NCI-H2227 treated with DMSO at 0.1 percent for 48 hours (cell line): ENCODE measurements at regions not wholly inside any gene's neighbourhood (a gene's known extent, or its start where the extent isn't known, plus 50 kb on each side); places are given as distances from the start of the nearest gene placed in this dataset.
A peak's percentile ranks its signal among the peaks of the same experiment; 100 is the strongest.
"Not testable (repeated sequence)": the region's sequence is repeated elsewhere in the genome, so short reads cannot be mapped to it uniquely, and the experiment has no call there.

Source experiments
- DNase-seq: peaks from one replicate; lab custom pipeline; 2025; lab: John Stamatoyannopoulos, UW

DNA sequence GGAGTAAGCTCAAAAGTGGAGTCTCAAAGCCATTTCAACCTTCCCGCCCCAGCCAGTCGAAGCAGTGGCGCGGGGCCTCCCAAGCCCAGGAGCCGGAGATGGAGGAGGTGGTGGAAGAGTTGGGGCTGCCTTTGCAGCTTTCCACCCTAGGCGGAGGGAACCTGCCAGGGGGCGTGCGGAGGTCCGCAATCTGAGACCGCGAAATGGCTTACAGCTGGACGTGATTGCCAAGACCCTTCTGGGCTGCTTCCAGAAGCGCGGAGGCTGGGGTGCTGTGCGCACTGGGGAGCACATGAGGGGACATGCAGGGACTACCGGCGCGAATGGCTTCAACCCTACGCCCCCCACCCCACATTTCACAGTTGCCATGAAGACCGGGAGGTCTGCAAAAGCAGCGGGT, 86.2 kb downstream of the PRR15 start:
- no peak for DNase-seq

DNA sequence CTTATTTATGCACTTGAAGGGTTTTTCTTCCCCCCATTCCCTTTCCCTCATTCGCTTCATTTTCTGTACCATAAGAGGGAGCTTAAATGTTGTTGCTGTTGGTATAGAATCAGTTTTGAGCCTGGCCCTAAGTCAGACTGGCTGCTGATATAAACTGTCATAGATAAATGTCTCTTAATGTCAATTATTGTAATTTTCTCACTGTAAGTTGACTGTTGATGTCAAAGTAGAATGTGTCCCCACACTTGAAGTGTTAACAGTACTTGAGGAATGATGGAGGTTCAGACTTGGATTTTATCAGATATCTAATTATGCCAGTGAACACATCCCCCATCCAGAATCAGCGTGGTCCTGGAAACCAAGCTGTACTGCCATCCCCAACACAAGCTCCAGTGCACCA, 87.8 kb downstream of the PRR15 start:
- DNase-seq = no peak

DNA sequence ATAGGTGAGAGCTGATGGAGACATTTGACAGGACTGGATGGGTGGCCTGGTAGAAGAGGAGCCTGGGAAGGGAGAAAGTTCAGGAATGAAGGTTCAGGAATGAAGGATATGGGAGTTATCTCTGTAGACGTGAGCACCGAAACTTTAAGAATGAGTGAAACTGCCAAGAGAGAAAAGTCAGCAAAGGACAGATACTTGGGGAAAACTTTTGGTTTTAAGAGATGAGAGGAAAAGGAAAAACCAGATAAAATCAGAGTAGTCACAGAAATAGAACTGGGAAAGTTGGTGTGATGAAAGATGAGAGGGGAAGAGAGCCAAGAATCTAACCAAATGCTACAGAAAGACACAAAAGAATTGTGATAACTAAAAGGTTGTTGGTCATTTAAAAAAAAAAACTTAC, 88.9 kb downstream of the PRR15 start:
- DNase-seq = no peak

DNA sequence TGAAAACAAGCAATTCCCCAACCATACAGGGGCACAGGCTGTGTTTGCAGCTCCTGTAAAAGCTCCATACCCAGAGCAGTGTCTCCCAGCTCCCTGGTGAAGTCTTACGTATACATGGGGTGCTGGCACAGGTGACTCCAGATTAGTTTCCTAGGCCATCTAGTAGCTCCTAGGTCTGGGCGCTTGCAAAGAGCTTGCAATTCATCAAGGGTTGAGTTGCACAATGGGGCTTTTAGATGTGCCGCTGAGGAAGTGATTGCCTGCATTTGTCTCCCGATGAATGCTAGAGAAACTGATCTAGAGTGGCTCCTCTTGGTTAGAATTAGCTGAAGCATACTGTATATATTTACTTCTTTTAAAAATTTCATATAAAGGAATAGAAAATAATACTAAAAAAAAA, 90.7 kb downstream of the PRR15 start:
- not testable (repeated sequence) for DNase-seq

DNA sequence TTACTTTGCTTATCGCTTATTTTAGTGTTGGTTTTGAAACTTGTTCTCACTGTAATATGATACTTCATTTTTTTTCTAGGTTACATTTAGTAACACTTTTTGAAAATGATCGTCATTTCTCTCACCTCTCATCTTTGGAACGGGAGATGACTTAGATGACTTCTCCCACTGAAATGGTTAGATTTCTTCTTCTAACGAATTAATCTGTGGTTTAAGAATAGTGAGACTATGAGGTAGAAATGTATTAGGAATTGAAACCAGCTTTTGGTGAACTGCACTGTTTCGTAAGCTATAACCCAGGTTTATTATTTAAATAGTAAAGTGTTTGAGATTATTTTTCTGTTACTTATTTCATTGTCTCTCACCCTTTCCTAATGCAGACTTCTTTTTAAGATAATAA, 93.7 kb downstream of the PRR15 start:
- DNase-seq = no peak

DNA sequence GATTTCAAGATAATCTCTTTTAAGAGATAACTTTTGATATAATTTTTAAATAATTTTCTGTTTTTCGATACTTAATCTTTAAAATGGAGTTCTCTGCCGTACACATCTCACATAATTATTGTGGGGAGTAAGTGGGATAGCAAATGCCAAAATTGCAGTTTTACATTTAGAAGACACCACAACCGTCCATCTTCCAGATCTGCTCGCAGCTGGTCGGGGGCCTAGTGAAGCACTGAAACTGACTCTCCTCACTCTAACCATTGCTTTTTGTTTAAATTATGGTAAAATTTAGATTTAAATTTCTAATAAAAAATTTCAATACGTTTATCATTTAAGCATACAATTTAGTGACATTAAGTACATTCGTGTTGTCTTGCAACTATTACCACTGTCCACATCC, 94.2 kb downstream of the PRR15 start:
- DNase-seq = no peak

DNA sequence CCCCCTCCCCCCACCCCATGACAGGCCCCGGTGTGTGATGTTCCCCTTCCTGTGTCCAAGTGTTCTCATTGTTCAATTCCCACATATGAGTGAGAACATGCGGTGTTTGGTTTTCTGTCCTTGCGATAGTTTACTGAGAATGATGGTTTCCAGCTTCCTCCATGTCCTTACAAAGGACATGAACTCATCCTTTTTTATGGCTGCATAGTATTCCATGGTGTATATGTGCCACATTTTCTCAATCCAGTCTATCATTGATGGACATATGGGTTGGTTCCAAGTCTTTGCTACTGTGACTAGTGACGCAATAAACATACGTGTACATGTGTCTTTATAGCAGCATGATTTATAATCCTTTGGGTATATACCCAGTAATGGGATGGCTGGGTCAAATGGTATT, 95.6 kb downstream of the PRR15 start:
- not testable (repeated sequence) for DNase-seq

DNA sequence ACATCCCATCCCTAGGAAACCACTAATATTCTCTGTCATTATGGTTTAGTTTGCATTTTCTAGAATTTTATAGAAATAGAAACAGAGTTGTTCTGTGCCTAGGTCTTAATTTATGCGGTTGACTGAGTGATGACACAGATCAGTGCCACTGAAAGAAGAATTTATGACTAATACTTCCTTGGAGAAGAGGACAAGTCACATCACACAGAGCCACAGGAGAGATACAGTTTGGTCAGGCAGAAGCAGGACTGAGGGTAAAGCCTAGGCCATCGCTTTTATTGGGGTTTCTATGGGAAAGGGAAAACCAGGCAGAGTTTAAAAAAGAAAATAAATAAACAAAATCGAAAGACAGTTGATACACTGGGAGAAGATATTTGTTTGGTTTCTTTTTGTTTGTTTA, 99.3 kb downstream of the PRR15 start:
- not testable (repeated sequence) for DNase-seq

DNA sequence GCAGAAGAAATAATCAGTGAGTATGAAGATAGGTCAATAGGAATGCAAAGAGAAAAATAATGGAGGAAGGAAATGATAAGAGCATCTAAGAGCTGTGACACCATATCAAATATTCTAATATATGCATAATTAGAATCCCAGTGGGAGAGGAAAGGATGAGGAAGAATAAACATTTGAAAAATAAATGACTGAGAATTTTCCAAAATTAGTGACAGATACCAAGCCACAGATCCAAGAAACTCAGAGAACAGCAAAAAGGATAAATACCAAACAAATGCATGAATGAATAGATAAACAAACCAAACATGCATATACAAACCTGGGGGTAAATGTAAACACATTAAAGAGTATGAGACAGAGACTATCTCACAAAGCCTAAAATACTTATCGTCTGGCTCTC, 101.4 kb downstream of the PRR15 start:
- not testable (repeated sequence) for DNase-seq

DNA sequence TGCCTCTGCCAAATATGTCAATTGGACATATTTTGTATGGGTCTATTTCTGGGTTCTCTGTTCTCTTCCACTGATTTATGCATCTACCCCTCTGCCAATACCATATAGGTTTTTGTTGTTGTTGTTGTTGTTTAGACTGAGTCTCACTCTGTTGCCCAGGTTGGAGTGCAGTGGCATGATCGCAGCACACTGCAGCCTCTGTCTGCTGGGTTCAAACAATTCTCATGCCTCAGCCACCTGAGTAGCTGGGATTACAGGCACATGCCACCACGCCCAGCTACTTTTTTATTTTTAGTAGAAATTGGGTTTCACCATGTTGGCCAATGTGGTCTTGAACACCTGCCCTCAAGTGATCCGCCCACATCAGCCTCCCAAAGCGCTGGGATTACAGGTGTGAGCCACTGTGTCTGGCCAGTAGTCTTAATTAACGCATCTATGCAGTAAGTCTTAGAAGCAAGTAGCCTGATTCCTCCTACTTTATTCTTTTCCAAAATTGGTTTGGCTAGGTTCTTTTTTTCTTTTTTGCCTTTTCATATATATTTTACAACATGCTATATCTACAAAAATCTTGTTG, 103.5 kb downstream of the PRR15 start:
- not testable (repeated sequence) for DNase-seq

DNA sequence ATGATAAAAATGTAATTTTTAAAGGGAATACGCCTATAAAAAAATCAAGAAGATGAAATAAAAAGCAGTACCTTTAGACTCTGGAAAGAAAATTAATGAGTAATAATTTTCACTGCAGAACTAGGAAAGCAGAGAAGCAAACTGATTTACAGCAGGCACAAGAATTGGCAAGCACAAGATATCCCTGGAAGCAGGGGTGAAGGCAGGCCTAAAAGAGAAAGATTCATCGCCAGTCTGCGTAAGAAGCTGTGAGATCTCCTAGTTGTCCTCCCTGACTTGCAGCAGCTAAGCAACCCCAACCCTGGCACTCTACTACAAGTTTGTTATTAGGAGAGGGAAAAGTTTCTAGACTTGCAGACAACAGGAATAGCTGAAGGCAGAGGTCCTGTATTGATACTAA, 107.7 kb downstream of the PRR15 start:
- not testable (repeated sequence) for DNase-seq

DNA sequence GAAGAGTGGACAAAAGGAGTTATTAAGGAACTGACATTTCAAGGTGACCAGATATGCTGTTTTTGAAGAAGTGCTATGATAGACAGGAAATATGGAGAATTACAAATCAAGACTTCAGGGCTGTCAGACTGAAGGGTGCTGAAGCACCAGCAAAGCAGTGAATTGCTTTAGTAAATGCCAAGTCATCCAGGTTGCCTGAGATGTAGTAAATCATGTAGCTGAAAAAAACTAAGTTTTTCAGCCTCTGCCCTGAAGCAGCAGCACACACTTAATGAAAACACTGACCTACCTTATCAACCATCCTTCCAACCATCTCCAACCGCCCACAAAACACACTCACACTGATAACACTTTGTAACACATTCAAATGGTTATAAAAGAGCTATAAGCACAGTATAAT, 110.0 kb downstream of the PRR15 start:
- not testable (repeated sequence) for DNase-seq

DNA sequence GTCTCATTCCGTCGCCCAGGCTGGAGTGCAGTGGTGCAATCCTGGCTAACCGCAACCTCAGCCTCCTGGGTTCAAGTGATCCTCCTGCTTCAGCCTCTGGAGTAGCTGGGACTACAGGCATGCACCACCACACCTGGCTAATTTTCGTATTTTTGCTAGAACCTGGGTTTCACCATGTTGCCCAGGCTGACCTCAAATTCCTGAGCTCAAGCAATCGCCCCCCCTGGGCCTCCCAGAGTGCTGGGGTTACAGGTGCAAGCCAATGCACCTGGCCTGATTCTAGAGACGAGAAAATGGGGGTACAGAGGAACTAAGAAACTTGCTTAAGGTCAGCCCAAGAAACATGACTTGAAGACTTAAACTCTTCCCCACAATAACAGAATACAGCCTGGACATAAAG, 111.0 kb downstream of the PRR15 start:
- DNase-seq = not testable (repeated sequence)

DNA sequence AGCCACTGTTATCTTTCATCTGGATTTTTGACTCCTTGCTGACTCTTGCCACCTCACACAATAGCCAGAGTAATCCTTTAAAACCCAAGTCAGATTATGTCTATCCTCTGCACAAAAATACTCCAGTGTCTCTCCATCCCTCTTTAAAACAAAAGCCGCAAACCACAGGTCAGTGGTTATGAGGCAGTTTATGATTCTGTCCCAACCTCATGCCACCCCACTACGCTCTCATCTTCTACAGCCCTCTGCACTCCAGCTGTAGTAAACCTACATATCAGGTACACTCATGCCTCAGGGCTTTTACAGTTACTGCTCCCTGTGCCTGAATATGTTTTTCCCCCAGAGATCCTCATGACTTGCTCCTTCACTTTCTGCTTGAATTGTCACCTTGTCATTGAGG, 113.6 kb downstream of the PRR15 start:
- not testable (repeated sequence) for DNase-seq

DNA sequence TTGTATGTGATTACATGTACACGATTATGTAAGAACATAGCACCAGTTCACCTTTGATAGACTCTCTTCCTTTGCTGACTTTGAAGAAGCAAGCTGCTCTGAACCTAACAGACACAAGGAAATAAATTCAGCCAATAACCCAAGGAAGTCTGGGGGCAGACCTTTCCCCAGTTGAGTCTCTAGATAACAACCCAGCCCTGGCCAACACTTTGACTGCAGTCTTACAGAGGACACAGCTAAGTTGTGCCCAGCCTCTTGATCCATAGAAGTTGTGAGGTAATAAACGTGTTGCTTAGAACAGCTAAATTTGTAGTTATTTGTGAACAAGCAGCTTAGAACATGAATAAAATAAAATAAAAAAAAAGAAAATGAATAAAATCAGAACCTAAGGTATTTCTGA, 116.3 kb downstream of the PRR15 start:
- not testable (repeated sequence) for DNase-seq

DNA sequence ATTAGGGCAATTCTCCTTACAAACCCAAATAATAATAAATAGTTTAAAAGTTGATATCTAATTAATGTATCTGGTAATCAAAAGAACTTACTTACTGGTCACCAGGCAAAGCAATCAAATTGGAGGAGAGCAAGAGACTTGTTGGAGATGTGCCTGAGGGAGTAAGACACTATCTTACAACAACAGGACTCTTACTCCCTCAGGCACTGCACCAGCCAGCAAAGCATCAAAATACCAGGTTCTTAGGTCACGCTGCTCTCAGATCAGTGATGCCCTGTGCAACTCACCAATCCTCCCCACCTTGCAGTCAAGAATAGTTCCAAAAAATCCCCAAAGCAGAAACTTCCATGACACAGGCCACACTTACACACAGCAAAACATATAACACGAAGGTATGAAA, 117.0 kb downstream of the PRR15 start:
- not testable (repeated sequence) for DNase-seq

DNA sequence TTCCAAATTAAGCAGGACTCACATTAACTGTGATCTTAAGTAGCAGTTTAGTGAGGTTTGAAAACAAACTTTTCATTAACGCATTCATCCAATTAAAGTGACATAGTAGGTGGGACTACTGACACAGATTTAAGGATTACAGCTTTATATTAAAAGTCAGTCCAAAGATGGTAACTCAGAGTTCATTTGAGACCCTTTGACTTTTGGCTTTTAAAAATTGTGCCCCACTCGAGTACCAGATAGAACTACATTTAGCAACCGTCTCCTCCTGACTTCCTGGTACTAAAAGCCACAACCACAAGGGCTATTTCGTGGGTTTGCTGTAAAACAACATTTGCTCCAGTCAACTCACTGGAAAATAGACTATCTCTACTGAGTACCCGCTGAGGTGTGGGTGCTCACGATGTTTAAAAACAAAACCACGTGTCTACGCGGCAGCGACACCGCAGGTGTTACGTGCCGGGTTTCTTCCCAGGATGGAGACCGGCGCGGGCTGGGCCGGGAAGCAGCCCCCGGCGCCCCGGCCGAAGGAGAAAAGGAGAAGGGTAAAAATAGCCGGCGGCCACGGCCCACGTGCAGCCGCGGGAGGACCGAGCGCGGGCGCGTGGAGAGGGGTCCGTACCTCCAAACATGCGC, 120.6 kb downstream of the PRR15 start:
- DNase-seq = not testable (repeated sequence)

DNA sequence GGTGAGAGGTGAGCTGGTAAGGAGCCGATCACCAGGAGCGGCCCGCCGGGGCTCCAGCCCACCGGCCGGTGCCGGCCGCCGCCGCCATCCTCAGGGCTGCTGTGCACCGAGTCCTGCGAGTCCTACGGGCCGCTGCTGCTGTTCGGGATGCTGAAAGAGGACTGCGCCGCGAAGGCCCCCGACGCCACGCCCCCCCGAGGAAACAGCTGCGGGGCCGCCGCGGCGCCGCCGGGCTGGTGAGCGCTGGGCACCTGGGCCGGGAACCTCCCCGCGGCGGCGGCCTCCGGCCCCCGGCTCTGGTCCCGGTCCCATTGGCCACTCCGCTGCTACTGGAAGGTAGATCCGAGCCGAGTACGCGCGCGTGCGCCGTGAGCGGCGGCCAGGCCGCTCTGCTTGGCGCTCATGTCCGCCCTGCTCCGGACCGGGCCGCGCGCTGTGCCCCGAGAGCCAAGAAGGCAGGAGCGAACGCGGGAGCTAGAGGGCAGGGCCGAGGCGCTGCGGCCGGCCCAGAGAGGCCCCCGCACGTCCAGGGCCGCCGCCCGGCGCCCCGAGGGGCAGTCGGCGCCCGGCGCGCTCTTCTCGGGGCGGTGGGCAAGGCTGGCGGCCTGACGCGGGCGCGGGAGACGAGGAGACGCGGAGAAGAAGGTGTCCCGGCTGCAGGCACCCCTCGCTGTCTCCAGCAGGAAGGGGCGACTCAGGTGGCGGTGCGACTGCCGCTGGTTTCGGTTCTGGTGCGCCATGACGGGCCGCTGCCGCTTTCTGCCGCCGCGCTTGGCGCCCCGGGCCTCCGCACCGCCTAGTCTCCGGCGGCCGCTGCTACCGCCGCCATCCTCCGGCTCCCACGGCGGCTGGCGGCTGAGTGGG, 121.3 kb upstream of the WIPF3 start:
- peak; percentile 46 for DNase-seq

DNA sequence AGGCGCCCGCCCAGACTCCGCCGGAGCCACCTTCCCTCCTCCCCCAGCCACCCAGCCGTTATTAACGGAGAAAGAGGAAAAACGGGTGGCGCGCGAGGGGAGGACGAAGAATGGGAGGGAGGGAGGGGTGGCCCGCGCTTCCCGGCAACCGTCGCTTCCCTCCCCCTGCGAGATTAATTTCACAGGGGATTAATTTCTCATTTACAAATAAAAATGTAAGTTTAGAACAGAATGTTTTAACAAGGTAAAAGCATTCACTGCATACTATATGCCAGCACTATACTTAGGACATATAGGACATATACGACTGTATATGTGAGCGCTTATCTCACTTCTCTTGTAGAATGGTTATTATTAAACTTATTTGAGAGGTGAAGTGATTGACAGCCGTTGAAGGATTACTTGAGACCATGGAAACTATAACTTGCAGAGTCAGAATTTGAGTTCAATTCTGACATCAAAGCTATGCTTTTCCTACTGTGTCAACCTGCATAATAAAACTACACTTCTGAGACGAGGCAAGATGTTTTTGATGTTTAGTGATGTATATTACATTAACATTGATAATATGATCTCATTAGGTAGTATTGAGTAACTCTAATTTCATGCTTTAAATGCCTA, 120.5 kb upstream of the WIPF3 start:
- DNase-seq = peak; percentile 40

DNA sequence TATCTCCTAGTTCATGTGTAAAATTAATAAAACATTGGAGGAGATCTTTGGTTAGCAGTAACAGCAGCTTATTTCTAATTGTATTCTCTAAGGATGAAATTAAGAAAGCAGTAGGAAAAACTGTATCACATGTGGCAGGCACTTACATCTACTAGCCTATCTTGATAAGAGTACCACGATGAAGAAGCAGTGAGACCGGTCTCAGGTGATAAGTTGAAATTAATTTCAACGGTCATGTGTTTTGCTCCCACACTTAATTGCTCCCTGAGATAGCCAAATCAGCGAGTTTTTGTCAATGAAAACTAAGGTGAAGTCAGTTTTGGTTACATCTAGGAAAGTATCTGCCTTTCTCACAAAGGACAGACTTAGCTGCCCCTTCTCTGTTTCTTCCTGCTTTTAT, 115.8 kb upstream of the WIPF3 start:
- not testable (repeated sequence) for DNase-seq

DNA sequence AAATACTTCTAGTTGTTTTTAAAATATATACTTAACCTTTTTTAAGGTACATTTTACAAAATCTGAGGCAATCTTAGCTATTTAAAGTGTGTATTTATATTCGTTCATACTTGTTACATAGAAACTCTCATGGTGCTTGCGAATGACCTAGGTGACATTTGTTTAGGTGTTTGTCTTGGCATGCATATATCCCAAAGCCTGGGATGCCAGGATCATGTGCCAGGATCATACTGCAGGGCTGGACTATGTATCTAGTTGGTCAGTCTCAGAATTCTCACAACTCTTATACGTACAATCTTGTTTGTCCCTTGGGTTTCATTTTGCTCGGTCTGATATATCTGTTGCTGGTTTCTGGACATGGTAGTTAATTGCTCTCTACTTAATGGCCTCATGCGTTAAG, 109.9 kb upstream of the WIPF3 start:
- DNase-seq = not testable (repeated sequence)

DNA sequence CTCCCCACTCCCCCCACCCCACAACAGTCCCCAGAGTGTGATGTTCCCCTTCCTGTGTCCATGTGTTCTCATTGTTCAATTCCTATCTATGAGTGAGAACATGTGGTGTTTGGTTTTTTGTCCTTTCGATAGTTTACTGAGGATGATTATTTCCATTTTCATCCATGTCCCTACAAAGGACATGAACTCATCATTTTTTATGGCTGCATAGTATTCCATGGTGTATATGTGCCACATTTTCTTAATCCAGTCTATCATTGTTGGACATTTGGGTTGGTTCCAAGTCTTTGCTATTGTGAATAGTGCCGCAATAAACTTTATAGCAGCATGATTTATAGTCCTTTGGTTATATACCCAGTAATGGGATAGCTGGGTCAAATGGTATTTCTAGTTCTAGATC, 106.6 kb upstream of the WIPF3 start:
- not testable (repeated sequence) for DNase-seq

DNA sequence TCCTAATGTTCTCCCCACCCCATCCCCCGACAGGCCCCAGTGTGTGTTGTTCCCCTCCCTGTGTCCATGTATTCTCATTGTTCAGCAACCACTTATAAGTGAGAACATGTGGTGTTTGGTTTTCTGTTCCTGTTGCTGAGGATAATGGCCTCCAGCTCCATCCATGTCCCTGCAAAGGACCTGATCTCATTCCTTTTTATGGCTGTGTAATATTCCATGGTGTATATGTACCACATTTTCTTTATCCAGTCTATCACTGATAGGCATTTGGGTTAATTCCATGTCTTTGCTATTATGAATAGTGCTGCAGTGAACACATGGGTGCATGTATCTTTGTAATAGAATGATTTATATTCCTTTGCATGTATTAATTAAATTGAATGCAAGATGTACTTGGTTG, 104.8 kb upstream of the WIPF3 start:
- DNase-seq = not testable (repeated sequence)
